HG02884 (cell line): ENCODE measurements at regions not wholly inside any gene's neighbourhood (a gene's known extent, or its start where the extent isn't known, plus 50 kb on each side); places are given as distances from the start of the nearest gene placed in this dataset.
"Not testable (repeated sequence)": the region's sequence is repeated elsewhere in the genome, so short reads cannot be mapped to it uniquely, and the experiment has no call there.

Experiments
- ATAC-seq: cut with Tn5 transposase; IDR thresholded peaks from one replicate; pipeline ENCODE4 v1.9.1; 2021; ENCODE audit warnings: mild to moderate bottlenecking, moderate library complexity; ENCODE audit not compliant: unreplicated experiment

GRCh38 chr10:3396116-3396515 lies 223.5 kb upstream of the PITRM1 start:
- no peak for ATAC-seq

DNA sequence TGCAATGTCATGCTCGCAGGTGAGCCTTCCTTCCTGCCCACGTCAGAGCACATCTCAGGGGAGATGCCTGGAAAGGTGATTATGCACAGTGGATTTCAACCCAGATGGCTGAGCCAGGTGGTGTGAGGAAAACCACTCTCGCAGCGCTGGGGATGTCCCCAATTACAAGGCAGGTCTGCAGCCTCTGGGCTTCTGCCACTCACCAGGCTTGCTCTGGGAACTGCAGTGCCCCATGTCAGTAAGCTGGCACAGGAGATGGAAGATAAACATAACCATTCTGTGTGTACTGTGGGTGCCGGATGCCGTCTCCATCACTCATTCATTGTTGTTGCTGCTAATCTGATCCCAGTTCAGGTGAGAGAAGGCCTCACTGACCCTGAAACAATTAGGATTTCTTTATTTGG lies 222.9 kb upstream of the PITRM1 start:
- no peak for ATAC-seq

GRCh38 chr10:3395041-3395440 lies 222.5 kb upstream of the PITRM1 start:
- no peak for ATAC-seq

GRCh38 chr10:3393958-3394357 lies 221.4 kb upstream of the PITRM1 start:
- ATAC-seq: no peak

GRCh38 chr10:3391657-3392056 lies 219.1 kb upstream of the PITRM1 start:
- no peak for ATAC-seq

- ATAC-seq: no peak
Observed at GRCh38 chr10:3389130-3389529, 216.5 kb upstream of the PITRM1 start.

- ATAC-seq: no peak
Observed at GRCh38 chr10:3385487-3385886, 212.9 kb upstream of the PITRM1 start.

DNA sequence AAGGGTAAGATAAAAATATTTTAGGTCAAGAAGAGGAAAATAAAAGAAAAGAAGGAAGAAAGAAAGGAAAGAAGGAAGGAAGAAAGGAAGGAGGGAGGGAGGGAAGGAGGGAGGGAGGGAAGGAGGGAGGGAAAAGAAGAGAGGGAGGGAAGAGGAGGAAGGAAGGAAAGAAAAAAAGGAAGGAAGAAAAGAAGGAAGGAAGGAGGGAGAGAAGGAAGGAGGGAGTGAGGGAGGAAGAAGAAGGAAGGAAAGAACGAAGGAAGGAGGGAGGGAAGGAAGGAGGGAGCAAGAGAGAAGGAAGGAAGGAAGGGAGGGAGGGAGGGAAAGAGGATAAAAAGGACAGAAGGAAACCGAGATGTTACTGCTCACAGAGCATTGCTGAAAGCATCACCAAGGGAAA lies 209.5 kb upstream of the PITRM1 start:
- no peak for ATAC-seq

DNA sequence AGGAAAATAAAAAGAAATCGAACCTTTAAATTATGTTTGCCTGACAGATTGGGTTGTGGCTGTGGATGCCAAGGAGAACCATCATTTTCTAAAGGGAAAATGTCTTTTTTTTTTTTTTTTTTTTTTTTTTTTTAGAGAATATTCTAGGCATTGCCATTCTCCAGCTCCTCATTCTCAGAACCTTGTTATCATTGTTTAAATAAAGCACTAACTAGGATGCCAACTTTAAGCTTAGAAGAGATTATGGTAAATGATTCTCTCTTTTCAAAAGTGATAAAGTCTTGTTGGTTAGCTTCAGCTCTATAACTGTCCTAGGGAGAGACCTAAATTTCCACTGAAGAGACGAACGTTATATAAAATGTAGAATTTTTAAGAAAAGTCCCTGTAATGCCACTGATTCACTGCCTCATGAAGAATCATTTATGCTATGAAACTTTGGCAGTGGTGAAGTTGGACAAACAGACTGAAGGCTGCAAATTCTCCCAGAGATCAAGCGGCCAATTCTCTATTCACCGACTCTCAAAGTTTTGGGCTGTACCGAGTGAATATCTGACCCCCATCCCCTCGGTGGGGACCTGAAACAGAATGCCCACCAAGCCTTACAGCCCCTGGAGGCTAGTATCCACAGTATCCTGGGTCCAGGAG lies 207.9 kb upstream of the PITRM1 start:
- ATAC-seq: no peak

- ATAC-seq: no peak
Observed at GRCh38 chr10:3376631-3377030, 204.0 kb upstream of the PITRM1 start.

DNA sequence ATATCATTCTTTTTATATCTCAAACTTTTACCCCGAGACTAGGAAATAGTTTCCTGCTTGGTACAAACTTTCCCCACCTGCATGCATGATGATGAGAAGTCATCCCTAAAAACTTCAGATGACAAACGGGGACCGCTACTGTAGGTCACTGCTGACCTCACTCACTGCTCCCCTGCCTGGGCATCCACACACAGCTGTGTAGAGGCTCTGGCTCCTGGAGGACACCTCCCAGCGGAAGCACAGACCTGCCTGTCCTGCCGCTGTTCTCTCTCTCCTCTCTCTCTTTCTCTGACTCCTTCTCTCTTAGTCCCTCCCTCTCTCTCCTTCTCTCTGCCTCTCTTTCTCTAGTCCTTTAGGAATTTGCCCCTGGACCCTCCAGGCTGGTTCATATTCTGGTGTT lies 202.9 kb upstream of the PITRM1 start:
- no peak for ATAC-seq

DNA sequence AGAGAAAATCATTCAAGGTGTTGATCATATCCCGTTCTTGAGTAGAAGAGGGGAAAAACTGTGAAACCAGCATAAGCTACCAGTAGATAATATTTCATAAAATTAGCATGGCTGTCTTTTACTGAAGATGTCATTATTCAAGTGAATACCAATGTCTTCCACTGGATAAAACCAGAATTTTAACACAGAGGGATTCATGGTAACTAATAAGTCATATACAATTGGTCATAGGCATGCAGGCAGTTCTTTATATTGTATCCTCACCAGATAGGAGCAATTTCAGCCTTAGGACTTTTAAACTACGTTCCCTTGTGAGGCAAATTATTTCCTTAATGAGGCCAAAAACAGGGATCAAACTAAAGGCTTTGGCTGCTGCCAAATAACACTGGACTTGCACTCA lies 202.3 kb upstream of the PITRM1 start:
- ATAC-seq: no peak

- ATAC-seq: not testable (repeated sequence)
Observed at GRCh38 chr10:3373374-3374027, 200.9 kb upstream of the PITRM1 start.

DNA sequence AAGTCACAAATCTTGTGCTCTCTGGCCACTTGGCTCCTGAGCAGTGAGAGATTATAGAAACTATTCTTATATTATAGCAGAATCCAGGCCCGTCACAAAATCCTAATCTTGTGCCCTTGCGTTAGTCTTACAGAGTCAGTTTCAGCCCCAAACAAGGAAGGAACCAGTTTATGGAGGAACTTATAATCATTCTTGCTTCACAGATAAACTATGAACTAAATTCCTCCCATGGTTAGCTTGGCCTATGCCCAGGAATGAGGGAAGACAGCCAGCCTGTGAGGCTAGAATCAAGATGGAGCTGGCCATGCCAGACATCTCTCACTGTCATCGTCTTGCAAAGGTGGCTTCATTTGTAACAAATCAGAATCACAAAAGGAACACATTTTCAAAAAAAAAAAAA lies 199.7 kb upstream of the PITRM1 start:
- ATAC-seq: no peak

DNA sequence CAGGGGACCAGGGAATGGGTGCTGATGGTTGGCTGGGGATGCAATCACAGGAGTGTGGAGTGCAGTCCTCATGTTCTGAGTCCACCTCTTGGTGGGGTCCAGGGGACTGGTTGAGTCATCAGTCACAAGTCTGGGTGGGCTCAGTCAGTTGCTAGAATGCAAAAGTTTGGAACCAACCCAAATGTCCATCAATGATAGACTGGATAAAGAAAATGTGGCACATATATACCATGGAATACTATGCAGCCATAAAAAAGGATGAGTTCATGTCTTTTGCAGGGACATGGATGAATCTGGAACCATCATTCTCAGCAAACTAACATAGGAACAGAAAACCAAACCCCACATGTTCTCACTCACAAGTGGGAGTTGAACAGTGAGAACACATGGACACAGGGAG lies 199.0 kb upstream of the PITRM1 start:
- not testable (repeated sequence) for ATAC-seq

DNA sequence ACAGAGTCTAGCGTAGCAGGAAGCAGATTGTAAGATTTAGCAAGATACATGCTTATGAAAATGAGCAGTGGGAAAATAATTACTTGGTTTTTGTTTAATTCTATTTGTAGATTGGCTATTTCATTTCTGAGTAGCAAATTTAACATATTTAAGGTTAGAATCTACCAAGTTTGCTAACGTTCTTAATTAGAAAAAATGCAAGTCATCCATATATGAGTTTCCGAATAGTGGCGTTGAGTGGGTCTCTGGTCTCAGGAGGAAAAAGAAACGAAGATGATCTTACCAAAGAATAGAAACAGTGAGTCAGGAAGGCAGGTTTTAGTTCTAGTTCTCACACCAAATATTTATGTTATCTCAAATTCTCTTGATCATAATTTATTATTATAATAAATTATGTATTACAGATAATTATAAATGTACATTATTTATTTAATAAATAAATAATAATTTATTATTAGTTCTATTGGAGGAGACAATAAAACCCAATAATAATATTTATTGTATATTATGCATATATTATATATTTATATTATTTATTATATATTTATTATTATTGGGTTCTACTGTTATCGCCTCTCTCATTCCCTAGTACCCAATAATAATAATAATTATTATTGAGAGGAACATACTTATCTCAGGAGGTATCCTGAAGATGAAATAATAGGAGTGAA lies 194.3 kb upstream of the PITRM1 start:
- ATAC-seq: no peak

DNA sequence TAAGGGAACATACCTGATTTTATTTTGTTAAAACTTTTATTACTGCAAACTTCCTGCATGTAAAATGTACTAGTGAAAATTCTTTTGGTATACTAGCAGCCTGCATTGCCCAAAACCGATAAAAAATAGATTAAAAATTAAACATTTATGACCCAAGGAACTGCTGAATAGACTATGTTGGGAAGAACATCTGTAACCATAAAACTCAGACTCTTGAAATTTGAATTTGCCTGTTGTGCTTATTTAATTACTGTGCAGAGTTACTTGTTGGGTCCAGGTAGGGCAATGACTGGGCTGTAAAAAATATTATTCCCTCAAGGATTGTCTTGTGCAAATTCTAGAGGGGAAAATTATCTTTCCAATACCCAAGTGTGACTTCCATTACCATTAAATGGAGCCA lies 193.5 kb upstream of the PITRM1 start:
- no peak for ATAC-seq

DNA sequence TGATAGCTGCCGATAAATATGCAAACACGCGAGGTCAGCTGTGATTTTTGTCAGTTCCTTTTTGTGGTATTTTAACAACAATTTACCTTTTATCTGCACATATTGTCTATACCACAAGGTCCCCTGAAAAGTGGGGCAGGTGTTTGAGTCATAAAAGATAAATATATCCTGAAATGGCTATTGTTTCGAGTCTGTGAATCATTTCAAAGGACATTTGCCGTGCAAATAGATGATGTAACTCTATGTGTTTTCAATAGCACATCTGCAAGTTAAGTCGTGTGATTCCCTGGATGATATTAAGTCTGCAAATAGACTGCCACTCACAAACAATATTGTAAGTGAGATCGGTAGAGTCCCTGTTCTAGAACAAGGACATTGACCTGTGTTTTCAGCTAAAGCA lies 193.0 kb upstream of the PITRM1 start:
- ATAC-seq: no peak

- no peak for ATAC-seq
Observed at GRCh38 chr10:3364768-3365480, 192.3 kb upstream of the PITRM1 start.

- ATAC-seq: no peak
Observed at GRCh38 chr10:3363311-3364045, 190.9 kb upstream of the PITRM1 start.

DNA sequence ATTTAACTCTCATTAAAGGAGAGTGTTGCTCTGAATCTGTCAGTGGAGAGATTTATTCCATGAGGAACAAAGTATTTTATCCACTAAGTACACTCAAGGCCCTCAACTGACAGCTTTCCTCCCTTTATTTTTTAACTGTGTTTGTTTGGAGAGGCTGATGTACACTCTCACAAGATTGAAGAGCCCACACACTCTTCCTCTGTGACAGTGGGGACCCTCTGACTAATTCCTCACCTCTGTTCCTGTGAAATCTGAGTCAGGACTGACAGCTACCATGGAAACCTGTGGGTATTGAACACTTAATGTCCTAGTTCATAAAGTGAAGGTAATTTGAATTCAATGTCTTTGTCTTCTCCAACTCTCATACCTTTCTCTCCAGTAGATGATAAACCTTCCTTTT lies 189.8 kb upstream of the PITRM1 start:
- no peak for ATAC-seq
